GM19328 (cell line): ENCODE measurements at regions not wholly inside any gene's neighbourhood (a gene's known extent, or its start where the extent isn't known, plus 50 kb on each side); places are given as distances from the start of the nearest gene placed in this dataset.

Source experiments
- ATAC-seq: cut with Tn5 transposase; IDR thresholded peaks from one replicate; pipeline ENCODE4 v1.9.1; 2021; ENCODE audit warnings: mild to moderate bottlenecking, moderate library complexity; ENCODE audit not compliant: unreplicated experiment

- ATAC-seq, result no peak
Measured at GRCh38 chr13:34515201-34515600, 426.9 kb upstream of the NBEA start.

GRCh38 chr13:34521171-34521570 lies 420.9 kb upstream of the NBEA start:
- ATAC-seq, result no peak

GRCh38 chr13:34522808-34523207 lies 419.3 kb upstream of the NBEA start:
- no peak for ATAC-seq

GRCh38 chr13:34523406-34523805 lies 418.7 kb upstream of the NBEA start:
- ATAC-seq, result no peak

- no peak for ATAC-seq
Measured at GRCh38 chr13:34533941-34534340, 408.1 kb upstream of the NBEA start.

- ATAC-seq, result no peak
Measured at GRCh38 chr13:34542321-34542720, 399.7 kb upstream of the NBEA start.

GRCh38 chr13:34543836-34544235 lies 398.2 kb upstream of the NBEA start:
- ATAC-seq, result no peak

- no peak for ATAC-seq
Measured at GRCh38 chr13:34545461-34545860, 396.6 kb upstream of the NBEA start.

- no peak for ATAC-seq
Measured at GRCh38 chr13:34546344-34547250, 395.5 kb upstream of the NBEA start.

- ATAC-seq, result no peak
Measured at GRCh38 chr13:34547929-34548328, 394.1 kb upstream of the NBEA start.

- ATAC-seq, result no peak
Measured at GRCh38 chr13:34553376-34553775, 388.7 kb upstream of the NBEA start.

- ATAC-seq, result no peak
Measured at GRCh38 chr13:34555988-34556387, 386.1 kb upstream of the NBEA start.

- no peak for ATAC-seq
Measured at GRCh38 chr13:34561033-34561432, 381.0 kb upstream of the NBEA start.

GRCh38 chr13:34567597-34567996 lies 374.5 kb upstream of the NBEA start:
- no peak for ATAC-seq

GRCh38 chr13:34570698-34571353 lies 371.2 kb upstream of the NBEA start:
- no peak for ATAC-seq

- ATAC-seq, result no peak
Measured at GRCh38 chr13:34571716-34572115, 370.4 kb upstream of the NBEA start.

GRCh38 chr13:34577051-34577450 lies 365.0 kb upstream of the NBEA start:
- ATAC-seq, result no peak

- no peak for ATAC-seq
Measured at GRCh38 chr13:34578471-34578870, 363.6 kb upstream of the NBEA start.

GRCh38 chr13:34578917-34579316 lies 363.2 kb upstream of the NBEA start:
- no peak for ATAC-seq

GRCh38 chr13:34583181-34583580 lies 358.9 kb upstream of the NBEA start:
- no peak for ATAC-seq

GRCh38 chr13:34587576-34587975 lies 354.5 kb upstream of the NBEA start:
- ATAC-seq, result no peak

- no peak for ATAC-seq
Measured at GRCh38 chr13:34588362-34588761, 353.7 kb upstream of the NBEA start.
